HG03439 (cell line): ENCODE measurements at regions not wholly inside any gene's neighbourhood (a gene's known extent, or its start where the extent isn't known, plus 50 kb on each side); places are given as distances from the start of the nearest gene placed in this dataset.
"Not testable (repeated sequence)": the region's sequence is repeated elsewhere in the genome, so short reads cannot be mapped to it uniquely, and the experiment has no call there.

Experiments
- ATAC-seq: cut with Tn5 transposase; IDR thresholded peaks from one replicate; pipeline ENCODE4 v1.9.1; 2021; ENCODE audit warnings: mild to moderate bottlenecking, moderate library complexity; ENCODE audit not compliant: unreplicated experiment

DNA sequence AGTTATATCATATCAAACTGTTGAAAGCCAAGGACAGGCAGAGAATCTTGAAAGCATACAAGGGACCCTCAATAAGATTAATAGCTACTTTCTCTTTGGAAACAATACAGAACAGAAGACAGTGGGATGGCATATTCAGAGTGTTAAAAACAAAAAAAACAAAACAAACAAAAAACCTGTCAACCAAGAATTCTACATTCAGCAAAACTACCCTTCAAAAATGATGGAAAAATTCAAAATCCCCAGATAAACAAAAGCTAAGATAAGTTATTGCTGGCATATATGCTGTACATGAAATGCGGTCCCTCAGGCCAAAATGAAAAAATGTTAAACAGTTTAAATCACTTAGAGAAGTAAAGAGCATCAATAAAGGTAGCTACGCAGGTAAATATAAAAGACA, 425.1 kb downstream of the ACTL7B start:
- ATAC-seq, result no peak

- no peak for ATAC-seq
These were observed 428.0 kb downstream of the ACTL7B start for GRCh38 chr9:108427751-108428150.

DNA sequence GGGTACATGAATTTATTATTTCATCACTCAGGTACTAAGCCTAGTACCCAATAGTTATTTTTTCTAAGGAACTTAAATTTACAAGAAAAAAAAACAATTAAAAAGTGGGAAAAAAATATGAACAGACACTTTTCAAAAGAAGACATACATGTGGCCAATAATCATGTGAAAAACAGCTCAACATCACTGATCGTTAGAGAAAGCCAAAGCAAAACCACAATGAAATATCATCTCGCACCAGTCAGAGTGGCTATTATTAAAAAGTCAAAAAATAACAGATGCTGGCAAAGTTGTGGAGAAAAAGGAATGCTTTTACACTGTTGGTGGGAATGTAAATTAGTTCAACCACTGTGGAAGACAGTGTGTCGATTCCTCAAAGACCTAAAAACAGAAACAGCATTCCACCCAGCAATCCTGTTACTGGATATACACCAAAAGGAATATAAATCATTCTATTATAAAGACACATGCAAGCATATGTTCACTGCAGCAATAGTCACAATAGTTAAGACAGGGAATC, 429.3 kb downstream of the ACTL7B start:
- ATAC-seq, result not testable (repeated sequence)

GRCh38 chr9:108423433-108423832, 432.4 kb downstream of the ACTL7B start:
- ATAC-seq, result no peak

- no peak for ATAC-seq
These were observed 436.4 kb downstream of the ACTL7B start for GRCh38 chr9:108419379-108419778.

- no peak for ATAC-seq
These were observed 438.1 kb downstream of the ACTL7B start for GRCh38 chr9:108417726-108418125.

DNA sequence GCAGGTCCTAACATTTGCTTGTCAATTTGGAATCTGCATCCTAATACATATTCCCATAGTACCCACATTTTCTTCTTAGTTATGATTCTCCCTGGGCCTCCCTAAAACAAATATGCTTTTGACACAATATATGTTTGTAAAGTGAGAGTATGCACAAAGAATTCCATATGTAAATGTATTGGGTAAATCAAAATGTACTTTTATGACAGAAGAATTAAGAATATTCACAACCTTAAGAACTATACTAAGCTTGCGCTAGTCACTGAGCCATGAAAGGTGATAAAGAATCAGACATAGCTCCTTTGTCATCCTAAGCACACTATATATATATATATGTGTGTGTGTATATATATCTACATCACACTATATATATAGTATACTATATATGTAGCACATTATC, 438.5 kb downstream of the ACTL7B start:
- no peak for ATAC-seq

GRCh38 chr9:108416324-108416723, 439.5 kb downstream of the ACTL7B start:
- ATAC-seq, result no peak

GRCh38 chr9:108413809-108414208, 442.0 kb downstream of the ACTL7B start:
- ATAC-seq, result no peak

DNA sequence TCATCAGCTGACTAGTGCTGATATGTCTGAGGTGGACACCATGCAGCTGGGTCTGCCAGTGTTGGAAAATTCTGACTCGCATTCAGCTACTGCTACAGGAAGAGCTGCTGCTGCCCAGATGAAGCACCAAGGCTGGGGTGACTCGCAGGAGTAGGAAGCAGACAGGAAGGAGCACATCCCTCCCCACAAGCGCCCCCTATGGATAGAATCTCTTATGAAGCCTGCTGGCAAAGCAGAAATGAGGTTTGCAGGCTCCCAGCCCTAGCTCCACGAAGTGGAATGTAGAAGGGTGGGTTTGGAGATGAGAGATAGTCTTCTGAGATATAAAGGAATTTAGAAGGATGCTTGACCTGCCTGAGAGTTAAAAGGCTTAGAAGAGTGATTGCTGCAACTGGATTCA, 443.0 kb downstream of the ACTL7B start:
- no peak for ATAC-seq

DNA sequence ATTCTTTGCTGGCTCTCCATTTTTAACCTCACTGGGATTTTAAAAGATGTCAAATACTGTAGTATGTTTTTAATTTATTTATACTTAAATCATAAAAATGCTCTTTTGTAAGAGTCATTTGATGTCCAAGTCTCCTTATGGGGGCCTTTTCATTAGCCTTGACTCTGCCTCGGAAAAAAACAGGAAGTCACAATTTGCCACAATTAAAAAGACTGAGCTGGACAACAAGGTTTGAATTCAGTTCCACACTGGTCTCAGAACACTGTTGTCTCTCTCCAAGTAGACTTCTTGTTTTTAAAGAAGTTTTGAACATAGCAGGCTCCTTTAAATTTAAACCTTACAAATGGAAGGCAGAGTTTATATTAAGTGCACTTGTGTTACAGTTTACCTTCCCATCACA, 444.2 kb downstream of the ACTL7B start:
- ATAC-seq, result no peak

- ATAC-seq, result no peak
These were observed 445.6 kb downstream of the ACTL7B start for GRCh38 chr9:108410161-108410560.

- ATAC-seq, result no peak
These were observed 455.5 kb downstream of the ACTL7B start for GRCh38 chr9:108400297-108400696.

GRCh38 chr9:108399851-108400250, 455.9 kb downstream of the ACTL7B start:
- ATAC-seq, result no peak

DNA sequence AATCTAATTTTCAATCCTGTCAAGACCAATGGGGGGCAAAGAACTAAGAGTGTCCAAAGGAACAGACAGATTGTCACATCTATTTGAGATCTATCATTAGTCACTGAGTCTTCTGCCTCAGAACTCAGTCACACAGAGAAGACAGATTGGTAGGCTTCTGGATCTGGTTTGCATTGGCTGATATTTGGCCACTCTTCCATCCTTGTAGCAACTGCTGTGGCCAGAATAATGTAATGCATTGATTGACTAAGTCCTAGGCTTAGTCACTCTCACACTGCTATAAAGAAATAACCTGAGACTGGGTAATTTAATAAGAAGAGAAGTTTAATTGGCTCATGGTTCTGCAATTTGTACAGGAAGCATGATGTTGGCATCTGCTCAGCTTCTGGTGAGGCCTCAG, 458.5 kb downstream of the ACTL7B start:
- no peak for ATAC-seq

DNA sequence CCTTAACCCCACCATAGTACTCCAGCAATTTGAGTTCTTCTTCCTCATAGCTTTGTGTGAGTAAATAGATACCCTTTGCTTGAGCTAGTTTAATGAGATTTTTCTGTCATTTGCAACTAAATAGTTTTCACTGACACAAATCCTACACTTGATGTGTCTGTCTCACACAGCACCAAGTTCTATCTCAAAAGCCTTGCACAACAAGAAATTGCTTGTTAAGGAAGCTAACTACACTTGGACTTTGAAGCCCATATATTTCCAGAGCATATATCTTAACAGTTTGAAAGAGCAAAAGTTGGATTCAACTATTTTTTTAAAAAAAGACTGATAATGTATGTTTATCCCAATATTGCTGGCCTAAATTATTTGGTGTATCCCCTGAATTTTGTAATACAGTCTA, 459.2 kb downstream of the ACTL7B start:
- no peak for ATAC-seq

DNA sequence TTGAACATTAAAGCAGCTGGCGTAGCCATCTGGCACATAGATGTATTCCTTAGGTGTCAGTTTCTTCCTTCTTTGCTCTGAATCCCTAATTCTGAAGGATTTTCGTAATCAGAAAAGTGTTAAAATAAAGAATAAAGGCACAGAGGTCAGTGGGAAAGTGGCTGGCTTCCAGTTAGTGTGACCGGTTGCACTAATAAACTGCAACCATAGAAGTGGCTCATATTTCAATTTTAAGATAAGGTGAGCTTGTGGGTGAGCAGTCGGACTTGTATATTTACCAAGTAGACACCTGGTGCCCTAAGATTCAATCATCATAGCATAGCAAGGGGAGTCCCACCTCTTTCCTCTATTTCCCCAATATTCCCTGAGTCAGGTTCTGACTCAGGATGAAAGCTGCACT, 459.6 kb downstream of the ACTL7B start:
- ATAC-seq, result no peak

DNA sequence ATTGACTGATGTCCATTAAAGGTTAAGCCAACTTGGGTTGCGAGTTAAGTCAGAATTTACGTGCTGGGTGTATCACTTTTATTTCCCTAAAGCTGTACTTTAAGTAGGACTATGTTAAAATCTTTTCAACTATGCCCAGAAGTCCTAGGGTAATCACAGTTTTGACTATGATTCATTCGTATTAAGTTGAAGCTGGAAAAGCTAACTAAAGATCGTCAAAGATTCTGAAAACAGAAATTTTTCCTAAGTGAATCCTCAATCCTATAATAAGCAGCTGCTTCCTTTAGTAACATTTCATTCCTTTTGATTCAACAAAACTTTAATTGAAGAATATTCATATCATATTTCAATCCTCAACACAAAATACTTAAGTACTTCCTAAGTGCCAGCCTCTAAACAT, 460.4 kb downstream of the ACTL7B start:
- no peak for ATAC-seq

DNA sequence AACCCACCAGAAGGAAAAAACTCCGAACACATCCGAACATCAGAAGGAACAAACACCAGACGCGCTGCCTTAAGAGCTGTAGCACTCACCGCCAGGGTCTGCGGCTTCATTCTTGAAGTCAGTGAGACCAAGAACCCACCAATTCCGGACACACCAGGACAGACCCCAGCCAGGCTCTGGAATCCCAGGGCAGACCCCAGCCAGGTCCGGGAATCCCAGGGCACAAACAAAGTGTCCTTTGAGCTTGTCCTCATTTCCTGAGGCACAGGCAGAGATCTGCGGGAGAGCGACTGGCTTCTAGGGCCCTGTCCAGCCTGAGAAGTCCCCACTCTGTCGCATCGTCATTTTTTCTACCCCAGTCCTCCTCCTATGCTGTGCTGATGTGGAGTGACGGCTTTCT, 461.1 kb downstream of the ACTL7B start:
- no peak for ATAC-seq

DNA sequence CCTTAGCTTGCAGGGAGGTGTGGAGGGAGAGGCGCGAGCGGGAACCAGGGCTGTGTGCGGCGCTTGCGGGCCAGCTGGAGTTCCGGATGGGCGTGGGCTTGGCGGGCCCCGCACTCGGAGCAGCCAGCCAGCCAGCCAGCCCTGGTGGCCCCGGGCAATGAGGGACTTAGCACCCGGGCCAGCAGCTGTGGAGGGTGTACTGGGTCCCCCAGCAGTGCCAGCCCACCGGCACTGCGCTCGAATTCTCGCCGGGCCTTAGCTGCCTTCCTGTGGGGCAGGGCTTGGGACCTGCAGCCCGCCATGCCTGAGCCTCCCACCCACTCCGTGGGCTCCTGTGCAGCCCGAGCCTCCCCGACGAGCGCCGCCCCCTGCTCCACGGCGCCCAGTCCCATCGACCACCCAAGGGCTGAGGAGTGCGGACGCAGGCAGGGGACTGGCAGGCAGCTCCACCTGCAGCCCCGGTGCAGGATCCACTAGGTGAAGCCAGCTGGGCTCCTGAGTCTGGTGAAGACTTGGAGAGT, 462.2 kb downstream of the ACTL7B start:
- not testable (repeated sequence) for ATAC-seq

GRCh38 chr9:108392877-108393276, 462.9 kb downstream of the ACTL7B start:
- no peak for ATAC-seq

GRCh38 chr9:108389056-108389455, 466.7 kb downstream of the ACTL7B start:
- no peak for ATAC-seq

- no peak for ATAC-seq
These were observed 468.9 kb downstream of the ACTL7B start for GRCh38 chr9:108386859-108387384.
